GM20431 (cell line): ENCODE measurements at regions not wholly inside any gene's neighbourhood (a gene's known extent, or its start where the extent isn't known, plus 50 kb on each side); places are given as distances from the start of the nearest gene placed in this dataset.

Source experiments
- in situ Hi-C: fragments of 300-500 bp; cut with MseI, MboI; formaldehyde crosslinking; loops from one replicate; pipeline ENCODE4 v1.15.0; 2020; ENCODE audit warnings: low sequenced_read_pairs; ENCODE audit not compliant: unreplicated experiment

DNA sequence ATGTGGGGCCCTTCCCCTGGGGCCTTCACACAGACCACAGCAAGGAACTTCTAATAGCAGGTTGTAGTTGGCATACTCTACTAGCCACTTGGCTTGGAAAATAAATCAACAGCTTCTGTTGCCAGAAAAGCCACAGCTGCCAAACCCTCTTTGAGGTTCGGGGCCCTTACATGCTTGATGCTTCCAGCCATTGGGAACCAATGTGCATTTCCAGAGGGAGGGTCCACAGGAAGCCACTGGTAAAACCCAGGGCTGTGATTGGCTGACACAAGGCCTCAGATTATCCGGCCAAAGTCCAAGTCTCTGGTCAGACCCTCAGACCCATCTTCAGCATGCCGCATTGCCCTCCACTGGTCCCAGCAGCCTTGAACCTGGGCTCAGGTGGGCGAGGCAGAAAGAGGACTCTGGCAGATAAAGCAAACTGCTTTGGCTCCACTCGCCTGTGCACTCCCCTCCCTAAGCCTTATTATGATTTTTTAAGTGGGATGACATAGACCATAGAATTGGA lies 214.4 kb downstream of the BCL11B start:
- in situ Hi-C loops: no loop called here

DNA sequence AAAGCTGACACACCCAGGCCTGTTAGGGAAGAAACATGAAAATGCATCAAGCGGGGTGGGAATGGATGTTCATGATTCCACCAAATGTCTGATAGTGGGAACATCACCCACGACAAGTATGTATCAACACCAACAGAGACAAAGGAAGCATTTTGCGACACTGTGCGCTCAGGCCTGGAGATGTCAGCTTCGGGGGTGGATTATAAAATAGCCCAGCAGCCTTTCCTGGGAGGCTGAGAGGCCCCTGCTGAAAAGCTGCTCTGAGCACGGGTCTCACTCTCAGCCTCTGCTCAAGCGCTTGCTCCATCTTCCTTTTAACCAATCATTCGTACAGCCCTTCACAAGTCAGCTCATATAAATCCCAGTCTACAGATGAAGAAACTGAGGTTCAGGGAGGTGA lies 213.5 kb downstream of the BCL11B start:
- in situ Hi-C loops: no loop called here

DNA sequence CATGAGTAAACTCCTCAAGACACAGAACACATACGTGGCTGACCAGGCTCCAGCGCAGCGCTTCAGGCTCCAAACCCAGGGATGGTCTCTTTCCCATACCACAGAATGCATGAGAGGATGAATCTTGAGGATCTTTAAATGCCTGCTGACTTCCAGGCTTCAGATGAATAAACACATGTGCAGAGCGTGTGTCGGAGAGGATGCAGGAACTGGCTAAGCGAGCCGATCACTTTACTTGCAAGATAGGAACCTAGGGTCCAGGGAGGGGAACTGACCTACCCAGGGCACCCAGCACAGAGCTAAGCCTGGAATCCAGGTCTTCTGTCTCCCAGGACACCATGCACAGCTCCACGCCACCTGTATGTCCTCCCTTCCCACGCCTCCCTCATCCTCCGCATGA lies 209.8 kb downstream of the BCL11B start:
- in situ Hi-C loops: no loop called here

DNA sequence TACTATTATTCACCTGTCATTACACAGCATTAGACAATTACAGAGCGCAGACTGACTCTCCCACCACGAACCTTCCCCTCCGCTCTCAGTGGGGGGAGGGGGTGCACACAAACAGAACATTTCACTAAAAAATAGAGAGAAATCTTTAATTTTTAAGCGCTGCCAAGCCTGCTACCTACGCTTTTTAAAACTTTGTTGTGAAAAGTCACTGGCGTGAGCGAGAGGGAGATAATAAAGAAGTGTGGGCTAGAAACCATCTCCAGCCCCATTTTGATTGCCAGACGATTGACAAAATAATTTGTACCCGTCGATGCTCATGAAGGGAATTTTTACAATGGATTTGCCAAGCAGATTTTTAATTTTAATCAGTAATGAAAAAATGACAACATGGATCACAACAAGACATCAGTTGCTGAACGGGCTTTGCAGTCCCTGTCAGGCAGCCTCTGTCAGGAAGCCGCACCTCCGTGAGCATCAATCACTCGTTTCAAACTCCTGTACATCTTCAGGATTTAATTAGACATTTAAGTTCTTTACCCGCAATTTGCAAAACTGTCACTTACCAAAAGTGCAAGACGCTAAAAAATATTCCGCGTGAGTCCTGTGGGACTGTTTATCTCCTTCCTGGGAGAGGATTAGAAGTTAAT lies 209.1 kb downstream of the BCL11B start:
- in situ Hi-C loops: no loop called here

GRCh38 chr14:99063620-99064225 lies 208.3 kb downstream of the BCL11B start:
- in situ Hi-C loops: no loop called here

GRCh38 chr14:99064262-99064954 lies 207.6 kb downstream of the BCL11B start:
- in situ Hi-C loops: no loop called here

DNA sequence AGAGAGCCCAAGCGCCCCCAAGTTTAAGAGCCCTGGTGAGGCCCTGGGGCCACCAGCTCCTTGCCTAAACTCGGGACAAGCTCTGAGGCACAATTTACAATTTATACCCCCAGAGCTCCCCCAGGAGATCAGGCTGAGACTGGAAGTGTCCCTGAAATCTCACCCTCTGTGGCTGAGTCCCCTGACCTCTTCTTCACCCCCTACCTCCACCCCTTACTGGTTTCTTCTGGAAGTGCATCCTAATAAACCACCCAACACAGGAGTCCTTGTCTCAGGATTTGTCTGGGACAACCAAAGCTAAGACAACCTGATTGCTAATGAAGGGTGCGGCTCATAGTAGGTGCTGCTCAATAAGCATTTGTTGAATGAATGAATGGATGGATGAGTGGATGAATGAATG lies 206.4 kb downstream of the BCL11B start:
- in situ Hi-C loops: no loop called here

GRCh38 chr14:99066378-99066777 lies 205.6 kb downstream of the BCL11B start:
- in situ Hi-C loops: no loop called here

GRCh38 chr14:99067141-99067920 lies 204.7 kb downstream of the BCL11B start:
- in situ Hi-C loops: no loop called here

GRCh38 chr14:99067927-99068326 lies 204.1 kb downstream of the BCL11B start:
- in situ Hi-C loops: no loop called here

GRCh38 chr14:99069946-99070345 lies 202.1 kb downstream of the BCL11B start:
- in situ Hi-C loops: no loop called here

DNA sequence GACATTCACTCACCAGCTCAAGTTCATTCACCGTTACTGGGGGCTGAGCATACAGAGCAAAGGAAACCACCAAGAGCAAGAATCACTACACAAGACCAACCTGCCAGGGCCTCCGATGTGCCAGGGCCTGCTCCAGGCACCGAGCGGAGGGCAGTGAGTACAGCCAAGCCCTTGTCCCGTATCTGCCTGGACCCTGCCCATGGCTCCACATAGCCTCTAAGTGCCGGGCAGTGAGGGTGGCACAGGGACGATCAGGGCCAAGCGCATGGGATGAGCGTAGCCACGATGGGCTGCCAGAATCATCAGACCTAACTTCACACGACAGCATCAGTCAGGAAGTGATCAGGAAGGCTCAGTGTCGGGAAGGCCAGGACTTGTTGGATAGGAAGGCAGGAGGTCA lies 199.6 kb downstream of the BCL11B start:
- in situ Hi-C loops: no loop called here

DNA sequence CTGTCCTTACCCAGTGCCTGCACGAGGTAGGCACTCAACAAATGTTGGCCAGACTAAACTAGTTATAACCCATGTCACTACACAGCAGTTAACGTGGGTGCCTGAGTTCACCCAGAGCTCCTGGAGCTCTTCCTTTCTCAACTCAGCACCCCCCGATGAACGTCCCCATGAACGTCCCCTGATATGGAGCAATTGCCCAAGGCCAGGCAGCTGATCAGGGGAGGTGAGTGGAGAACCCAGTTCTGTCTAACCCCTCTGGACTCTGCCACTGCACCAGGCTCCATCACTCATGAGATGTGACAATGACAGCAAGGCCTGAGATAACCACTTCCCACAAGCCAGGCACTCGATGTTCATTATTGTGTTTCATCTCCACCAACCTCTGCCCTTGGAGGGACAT lies 199.0 kb downstream of the BCL11B start:
- in situ Hi-C loops: no loop called here

DNA sequence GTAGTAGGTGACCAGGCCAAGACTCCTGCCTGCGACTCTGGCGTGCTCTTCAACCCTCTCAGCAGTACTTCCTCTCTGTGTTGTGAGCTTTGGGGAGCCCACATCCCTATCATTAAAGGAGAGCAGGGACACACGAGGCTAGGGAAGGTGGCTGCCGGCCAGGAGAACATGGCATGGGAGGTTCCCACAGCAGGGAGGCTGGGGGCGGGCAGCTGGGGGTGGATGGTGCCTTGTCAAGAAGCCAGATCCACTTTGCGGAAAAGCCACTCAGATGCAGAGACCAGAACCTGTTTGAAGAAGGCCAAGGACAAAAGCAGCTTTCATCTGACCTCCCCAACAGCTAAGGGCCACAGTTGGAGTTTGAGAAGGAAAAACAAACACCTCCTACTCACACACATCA lies 198.6 kb downstream of the BCL11B start:
- in situ Hi-C loops: no loop called here

DNA sequence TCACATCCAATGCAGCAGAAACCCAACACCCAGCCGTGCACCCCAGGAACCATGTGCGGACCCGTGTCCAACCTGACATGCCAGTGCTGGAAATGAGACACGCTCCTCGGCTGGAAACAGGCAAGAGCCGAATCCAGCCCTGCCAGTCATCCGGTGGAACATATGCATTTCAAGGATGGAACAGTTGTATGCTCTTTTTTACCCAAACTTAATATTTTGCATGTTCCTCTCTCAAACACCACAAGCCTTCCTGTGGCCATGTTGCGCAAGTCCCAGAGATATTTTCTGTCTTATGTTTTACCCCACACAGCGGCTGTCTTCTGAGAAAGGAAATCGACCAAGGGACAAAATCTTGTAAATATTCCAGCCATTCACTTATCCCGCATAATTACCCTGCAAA lies 196.9 kb downstream of the BCL11B start:
- in situ Hi-C loops: no loop called here

DNA sequence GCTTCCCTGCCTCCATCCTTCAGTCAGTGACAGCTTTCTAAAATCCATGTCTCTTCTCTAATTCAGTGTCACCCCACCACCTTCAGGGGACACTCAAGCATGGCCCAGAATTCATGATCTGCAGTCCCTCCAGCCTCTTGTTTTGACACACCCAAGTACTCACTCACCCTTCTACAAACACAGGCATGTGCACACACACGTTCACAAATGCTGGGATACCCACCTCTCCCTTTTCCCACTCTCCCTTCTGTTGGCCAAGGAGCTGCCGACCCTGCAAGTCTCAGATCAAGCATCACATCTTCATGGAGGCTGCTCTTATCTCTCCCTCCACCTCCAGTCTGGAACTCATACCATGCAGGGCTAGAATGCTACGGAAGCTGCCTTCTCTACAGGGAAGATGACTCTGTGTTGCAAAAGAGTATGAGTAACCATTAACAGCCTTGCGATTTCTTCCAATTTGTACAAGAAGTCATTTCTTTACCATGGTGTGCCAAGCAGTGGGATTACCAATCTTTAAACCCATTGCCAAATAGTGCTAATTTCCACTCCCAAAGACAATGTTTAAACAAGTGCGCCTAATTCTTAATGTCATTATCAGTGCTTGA lies 196.1 kb downstream of the BCL11B start:
- in situ Hi-C loops: no loop called here

- in situ Hi-C loops: no loop called here
Measured at GRCh38 chr14:99077076-99077843, 194.7 kb downstream of the BCL11B start.

DNA sequence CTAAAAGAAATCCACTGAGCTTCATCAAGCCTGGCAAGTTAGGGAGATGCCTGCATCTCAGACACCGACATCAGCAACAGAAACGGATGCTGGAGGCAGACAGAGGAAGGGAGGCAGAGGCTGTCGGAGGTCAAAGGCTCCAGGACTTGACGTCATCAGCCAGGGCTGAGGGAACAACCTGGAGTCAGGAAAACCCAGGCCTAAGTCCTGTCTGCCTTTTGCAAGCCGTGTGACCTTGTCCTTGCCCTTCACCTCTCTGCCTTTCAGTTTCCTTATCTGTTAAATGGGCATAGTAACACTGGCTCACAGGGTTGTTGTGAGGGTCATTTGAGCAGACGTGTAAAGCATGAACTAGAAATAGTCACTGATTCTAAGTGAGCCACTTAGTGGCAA lies 194.2 kb downstream of the BCL11B start:
- in situ Hi-C loops: no loop called here

DNA sequence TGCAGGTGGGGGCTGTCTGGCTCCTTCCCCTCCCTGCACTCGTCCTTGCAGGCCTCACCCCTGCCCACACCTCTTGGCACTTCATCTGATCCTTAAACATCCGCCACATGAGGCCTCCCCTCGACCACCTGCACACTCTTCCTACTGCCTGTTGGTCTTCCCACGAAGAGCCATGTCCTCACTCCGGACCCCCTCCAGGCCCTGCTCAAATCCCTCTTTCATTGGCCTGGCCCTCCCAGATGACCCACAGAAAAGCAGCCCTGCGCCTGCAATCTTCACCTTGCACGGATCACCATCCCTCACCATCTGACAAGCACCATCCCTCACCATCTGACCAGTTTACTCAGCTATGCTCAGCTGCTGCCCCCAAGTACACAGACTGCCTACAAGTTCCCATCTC lies 193.6 kb downstream of the BCL11B start:
- in situ Hi-C loops: no loop called here
